ENCODE measurements at regions not wholly inside any gene's neighbourhood (a gene's known extent, or its start where the extent isn't known, plus 50 kb on each side); places are given as distances from the start of the nearest gene placed in this dataset.

DNA sequence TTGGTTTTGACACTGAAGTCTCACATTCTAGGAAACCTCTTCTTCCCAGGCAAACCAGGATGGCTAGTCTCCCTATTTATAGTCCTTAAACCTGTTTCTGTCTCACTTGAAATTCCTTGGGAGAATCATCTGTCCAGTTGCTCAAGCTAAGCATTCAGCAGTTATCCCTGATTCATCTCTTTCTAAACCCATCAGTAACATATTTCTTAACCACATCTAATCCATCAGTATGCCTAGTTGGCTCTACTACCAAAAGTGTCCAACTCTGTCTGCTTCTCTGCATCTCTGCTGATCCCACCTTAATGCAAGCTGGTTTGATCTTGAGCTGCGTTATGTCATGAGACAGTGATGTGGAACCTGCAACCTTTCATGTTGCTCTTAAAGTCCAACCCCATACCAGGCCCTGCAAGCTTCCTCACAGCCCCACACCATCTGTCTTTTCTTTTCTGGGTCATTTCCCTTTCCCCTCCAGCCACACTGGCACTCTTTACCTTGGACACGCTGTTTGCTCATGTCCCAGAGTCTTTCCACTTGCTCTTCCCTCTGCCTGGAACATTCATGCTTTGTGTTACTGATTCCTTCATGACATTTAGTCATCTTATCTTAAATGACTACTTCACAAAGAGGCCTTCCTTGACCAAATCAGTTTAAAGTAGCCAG is 380.8 kb upstream of the RGS6 start:
- TF ChIP-seq SIN3A (IDR thresholded peaks at IDR 0.05; ENCODE audit: borderline replicate concordance in 2 of 2, control insufficient read depth in 1 of 2, low read depth in 2 of 2, low read length in 2 of 2) (no peak), RAD21 (CRISPR knock-in tag; conservative IDR thresholded peaks at IDR 0.05 in 1 of 2, IDR thresholded peaks at IDR 0.05 in 1 of 2) (no peak), TAF1 (IDR thresholded peaks at IDR 0.05; ENCODE audit: control insufficient read depth, extremely low read depth, insufficient read depth, low read length, severe bottlenecking) (no peak), E2F4 (CRISPR knock-in tag; IDR thresholded peaks at IDR 0.05; ENCODE audit: low read depth) (no peak), NR2C2 (CRISPR knock-in tag; IDR thresholded peaks at IDR 0.05) (no peak), NR2C2 (tag; IDR thresholded peaks at IDR 0.05) (no peak), POLR2A (conservative IDR thresholded peaks at IDR 0.05) (no peak), HDGF (IDR thresholded peaks at IDR 0.05) (no peak), MAX (CRISPR knock-in tag; IDR thresholded peaks at IDR 0.05) (no peak), HDAC2 (IDR thresholded peaks at IDR 0.05) (no peak)
- TF ChIP-seq, protein P1, sequence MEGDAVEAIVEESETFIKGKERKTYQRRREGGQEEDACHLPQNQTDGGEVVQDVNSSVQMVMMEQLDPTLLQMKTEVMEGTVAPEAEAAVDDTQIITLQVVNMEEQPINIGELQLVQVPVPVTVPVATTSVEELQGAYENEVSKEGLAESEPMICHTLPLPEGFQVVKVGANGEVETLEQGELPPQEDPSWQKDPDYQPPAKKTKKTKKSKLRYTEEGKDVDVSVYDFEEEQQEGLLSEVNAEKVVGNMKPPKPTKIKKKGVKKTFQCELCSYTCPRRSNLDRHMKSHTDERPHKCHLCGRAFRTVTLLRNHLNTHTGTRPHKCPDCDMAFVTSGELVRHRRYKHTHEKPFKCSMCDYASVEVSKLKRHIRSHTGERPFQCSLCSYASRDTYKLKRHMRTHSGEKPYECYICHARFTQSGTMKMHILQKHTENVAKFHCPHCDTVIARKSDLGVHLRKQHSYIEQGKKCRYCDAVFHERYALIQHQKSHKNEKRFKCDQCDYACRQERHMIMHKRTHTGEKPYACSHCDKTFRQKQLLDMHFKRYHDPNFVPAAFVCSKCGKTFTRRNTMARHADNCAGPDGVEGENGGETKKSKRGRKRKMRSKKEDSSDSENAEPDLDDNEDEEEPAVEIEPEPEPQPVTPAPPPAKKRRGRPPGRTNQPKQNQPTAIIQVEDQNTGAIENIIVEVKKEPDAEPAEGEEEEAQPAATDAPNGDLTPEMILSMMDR (IDR thresholded peaks at IDR 0.05 in 2 of 3, conservative IDR thresholded peaks at IDR 0.05 in 1 of 3; ENCODE audit: insufficient read depth in 2 of 3, low read depth in 1 of 3, low read length in 3 of 3) = no peak

Data from K562 (cell line).